ENCODE measurements at regions not wholly inside any gene's neighbourhood (a gene's known extent, or its start where the extent isn't known, plus 50 kb on each side); places are given as distances from the start of the nearest gene placed in this dataset.

GRCh38 chr4:31959972-31960371, 1239.8 kb downstream of the PCDH7 start:
- H3K9me3 Mint-ChIP-seq, result peaks cover 4% of the 10 kb centered on the region
- TF ChIP-seq CTCF (IDR thresholded peaks at IDR 0.05), result no peak
- CTCF ChIA-PET, result no interaction called here
- no peaks in the 10 kb centered on the region for H3K4me1 Mint-ChIP-seq
- no peaks in the 10 kb centered on the region for H3K27me3 Mint-ChIP-seq
- ATAC-seq (ENCODE audit: low read depth) (no peak), DNase-seq (no peak)
- POLR2A ChIA-PET, result no interaction called here
- intact Hi-C loops (cut with micrococcal nuclease), result no loop called here
- no peak overlapping the region for H3K27ac Mint-ChIP-seq
- no peaks in the 10 kb centered on the region for H3K36me3 Mint-ChIP-seq (ENCODE audit: low read depth)
- no peak overlapping the region for H3K4me3 Mint-ChIP-seq

- H3K9me3 Mint-ChIP-seq, result peaks cover 4% of the 10 kb centered on the region
- DNase-seq, result no peak
- no peak for ATAC-seq (ENCODE audit: low read depth)
- TF ChIP-seq CTCF (IDR thresholded peaks at IDR 0.05), result no peak
- intact Hi-C loops (cut with micrococcal nuclease), result no loop called here
- no peak overlapping the region for H3K27ac Mint-ChIP-seq
- no peak overlapping the region for H3K4me3 Mint-ChIP-seq
- H3K27me3 Mint-ChIP-seq, result no peaks in the 10 kb centered on the region
- H3K4me1 Mint-ChIP-seq, result no peaks in the 10 kb centered on the region
- H3K36me3 Mint-ChIP-seq (ENCODE audit: low read depth), result no peaks in the 10 kb centered on the region
- ChIA-PET CTCF (no interaction called here), POLR2A (no interaction called here)
Measured at GRCh38 chr4:31964685-31965084, 1244.5 kb downstream of the PCDH7 start.

- ChIA-PET CTCF (no interaction called here), POLR2A (no interaction called here)
- intact Hi-C loops (cut with micrococcal nuclease), result no loop called here
- no peak for TF ChIP-seq CTCF (IDR thresholded peaks at IDR 0.05)
- Mint-ChIP-seq H3K27ac (no peak overlapping the region), H3K27me3 (no peaks in the 10 kb centered on the region), H3K4me1 (no peaks in the 10 kb centered on the region), H3K9me3 (peaks cover 3% of the 10 kb centered on the region), H3K36me3 (ENCODE audit: low read depth) (no peaks in the 10 kb centered on the region), H3K4me3 (no peak overlapping the region)
- no peak for ATAC-seq (ENCODE audit: low read depth)
- no peak for DNase-seq
Measured at GRCh38 chr4:31968842-31969241, 1248.7 kb downstream of the PCDH7 start.

GRCh38 chr4:31974490-31975002, 1254.4 kb downstream of the PCDH7 start:
- no peak for ATAC-seq (ENCODE audit: low read depth)
- TF ChIP-seq CTCF (IDR thresholded peaks at IDR 0.05), result no peak
- H3K36me3 Mint-ChIP-seq (ENCODE audit: low read depth), result no peaks in the 10 kb centered on the region
- peaks cover 6% of the 10 kb centered on the region for H3K9me3 Mint-ChIP-seq
- no peaks in the 10 kb centered on the region for H3K27me3 Mint-ChIP-seq
- no peak overlapping the region for H3K27ac Mint-ChIP-seq
- intact Hi-C loops (cut with micrococcal nuclease), result no loop called here
- no peak overlapping the region for H3K4me3 Mint-ChIP-seq
- ChIA-PET CTCF (no interaction called here), POLR2A (no interaction called here)
- no peaks in the 10 kb centered on the region for H3K4me1 Mint-ChIP-seq
- DNase-seq, result no peak

GRCh38 chr4:31979988-31980387, 1259.8 kb downstream of the PCDH7 start:
- DNase-seq, result no peak
- Mint-ChIP-seq H3K27ac (no peak overlapping the region), H3K9me3 (peaks cover 7% of the 10 kb centered on the region), H3K4me1 (no peaks in the 10 kb centered on the region), H3K36me3 (ENCODE audit: low read depth) (no peaks in the 10 kb centered on the region), H3K4me3 (no peak overlapping the region), H3K27me3 (no peaks in the 10 kb centered on the region)
- intact Hi-C loops (cut with micrococcal nuclease), result no loop called here
- no peak for ATAC-seq (ENCODE audit: low read depth)
- POLR2A ChIA-PET, result no interaction called here
- CTCF ChIA-PET, result no interaction called here
- no peak for TF ChIP-seq CTCF (IDR thresholded peaks at IDR 0.05)

Data from activated B cell treated with CpG ODN at 0.5 μM for 24 hours (primary cell).